GM21717 (cell line): ENCODE measurements at regions not wholly inside any gene's neighbourhood (a gene's known extent, or its start where the extent isn't known, plus 50 kb on each side); places are given as distances from the start of the nearest gene placed in this dataset.
A peak's percentile ranks its signal among the peaks of the same experiment; 100 is the strongest.

Source experiments
- ATAC-seq: cut with Tn5 transposase; IDR thresholded peaks from one replicate; pipeline ENCODE4 v1.9.1; 2021; ENCODE audit warnings: mild to moderate bottlenecking, moderate library complexity; ENCODE audit not compliant: unreplicated experiment

GRCh38 chr10:108411206-108411605 is 1246.7 kb upstream of the SORCS1 start:
- ATAC-seq: no peak

GRCh38 chr10:108410236-108410635 is 1245.7 kb upstream of the SORCS1 start:
- no peak for ATAC-seq

- ATAC-seq: no peak
Measured at GRCh38 chr10:108409306-108409705, 1244.8 kb upstream of the SORCS1 start.

GRCh38 chr10:108404155-108404554 is 1239.6 kb upstream of the SORCS1 start:
- no peak for ATAC-seq

GRCh38 chr10:108399465-108399864 is 1235.0 kb upstream of the SORCS1 start:
- no peak for ATAC-seq

DNA sequence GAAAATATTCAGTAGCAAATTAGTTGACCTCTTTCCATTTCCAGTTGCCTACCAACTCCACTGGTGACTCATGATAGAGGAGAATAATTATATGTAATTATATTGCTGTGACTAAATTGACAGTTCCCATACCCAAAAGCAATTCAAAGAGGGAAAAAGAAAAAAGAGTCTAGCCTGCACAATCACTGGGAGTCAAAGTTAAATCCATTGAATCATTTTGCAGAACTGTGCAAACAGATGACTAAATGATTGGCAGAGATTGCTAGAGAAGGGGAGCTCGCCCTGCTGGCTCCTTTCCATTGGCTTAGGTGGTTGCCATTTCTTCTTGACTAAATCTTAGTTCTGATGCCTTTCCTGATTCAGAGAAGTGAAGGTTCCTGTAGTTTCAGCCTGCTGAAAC is 1228.6 kb upstream of the SORCS1 start:
- no peak for ATAC-seq

- ATAC-seq: no peak
Measured at GRCh38 chr10:108392286-108392685, 1227.8 kb upstream of the SORCS1 start.

GRCh38 chr10:108388706-108389105 is 1224.2 kb upstream of the SORCS1 start:
- no peak for ATAC-seq

DNA sequence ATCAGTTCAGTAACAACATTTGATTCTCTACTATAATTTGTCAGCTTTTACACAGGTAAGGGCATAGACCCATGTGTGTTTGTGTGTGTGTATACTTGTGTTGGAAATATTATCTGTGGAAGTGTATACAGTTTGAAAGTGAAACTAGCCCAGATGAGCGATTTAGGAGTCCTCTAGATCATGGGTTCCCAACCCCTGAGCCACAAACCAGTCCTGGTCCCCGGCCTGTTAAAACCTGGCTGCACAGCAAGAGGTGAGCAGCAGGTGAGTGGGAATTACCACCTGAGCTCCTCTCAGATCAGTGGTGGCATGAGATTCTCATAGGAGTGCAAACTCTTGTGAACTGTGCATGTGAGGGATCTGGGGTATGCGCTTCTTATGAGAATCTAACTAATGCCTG is 1221.5 kb upstream of the SORCS1 start:
- no peak for ATAC-seq

DNA sequence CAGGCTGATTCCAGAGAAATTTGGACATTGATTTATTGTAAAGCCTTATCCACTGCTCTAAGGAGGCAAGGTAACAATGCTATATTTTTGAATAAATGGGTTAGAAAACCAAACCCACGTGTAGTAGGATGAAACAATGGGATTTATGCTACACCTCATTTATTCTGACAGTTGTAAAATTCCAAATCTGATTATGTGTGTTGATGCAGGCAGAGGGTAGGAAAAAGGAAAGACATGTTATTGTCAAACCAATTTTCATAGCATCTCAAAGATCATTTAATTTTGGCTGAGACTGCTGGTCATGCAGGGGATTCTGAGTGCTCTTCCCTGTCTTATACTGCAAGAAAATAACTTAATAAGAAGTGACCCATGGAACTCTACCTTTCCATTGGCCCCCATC is 1219.9 kb upstream of the SORCS1 start:
- no peak for ATAC-seq

GRCh38 chr10:108378779-108379178 is 1214.3 kb upstream of the SORCS1 start:
- ATAC-seq: no peak

DNA sequence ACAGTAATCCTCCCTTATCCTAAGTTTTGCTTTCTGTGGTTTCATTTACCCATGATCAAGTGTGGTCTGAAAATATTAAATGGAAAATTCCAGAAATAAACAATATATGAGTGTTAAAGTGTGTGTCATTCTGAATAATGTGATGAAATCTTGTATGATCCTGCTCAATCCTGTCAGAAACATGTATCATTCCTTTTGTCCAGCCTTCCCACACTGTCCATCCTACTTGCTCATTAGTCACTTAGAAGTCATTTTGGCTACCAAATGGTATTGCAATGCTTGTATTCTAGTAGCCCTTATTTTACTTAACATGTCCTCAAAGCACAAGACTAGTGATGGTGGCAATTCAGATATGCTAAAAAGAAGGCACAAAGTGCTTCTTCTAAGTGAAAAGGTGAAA is 1211.2 kb upstream of the SORCS1 start:
- no peak for ATAC-seq

DNA sequence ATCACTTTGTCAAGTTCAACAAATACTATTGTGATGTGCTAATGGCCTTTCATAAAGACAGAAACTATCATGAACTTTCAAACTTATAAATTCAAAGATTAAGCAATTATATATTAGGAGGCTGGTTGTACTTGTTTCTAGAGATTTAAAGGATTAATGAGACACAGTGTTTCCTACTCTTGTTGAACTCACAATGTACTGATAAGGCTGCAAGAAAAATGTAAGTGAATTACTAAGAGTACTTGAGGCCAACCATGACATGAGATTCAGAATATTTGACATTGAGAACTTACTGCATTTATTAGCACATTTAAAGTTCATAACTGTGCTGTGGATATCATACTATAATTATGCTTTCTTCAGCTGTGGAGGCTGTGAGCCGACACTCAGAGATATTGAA is 1210.5 kb upstream of the SORCS1 start:
- ATAC-seq: no peak

GRCh38 chr10:108365541-108365940 is 1201.0 kb upstream of the SORCS1 start:
- no peak for ATAC-seq

GRCh38 chr10:108363576-108363975 is 1199.1 kb upstream of the SORCS1 start:
- no peak for ATAC-seq

DNA sequence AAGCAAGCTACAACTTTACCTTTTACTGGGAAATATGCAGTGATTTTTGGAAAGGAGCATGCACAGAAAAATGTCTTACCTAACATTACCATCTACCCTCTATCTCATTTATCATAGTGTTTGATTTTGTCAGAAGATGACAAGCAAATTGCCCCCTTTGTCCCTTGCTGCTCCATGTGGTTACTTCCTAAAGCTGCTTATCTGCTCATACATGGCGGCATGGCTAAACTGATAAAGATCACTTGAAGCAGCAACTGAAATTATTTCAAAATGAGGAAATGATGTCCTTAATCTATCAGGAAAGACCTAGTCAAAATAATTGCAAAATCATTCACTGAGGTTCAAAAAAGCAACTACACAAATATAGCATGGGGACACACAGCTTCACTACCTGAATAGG is 1198.5 kb upstream of the SORCS1 start:
- no peak for ATAC-seq

DNA sequence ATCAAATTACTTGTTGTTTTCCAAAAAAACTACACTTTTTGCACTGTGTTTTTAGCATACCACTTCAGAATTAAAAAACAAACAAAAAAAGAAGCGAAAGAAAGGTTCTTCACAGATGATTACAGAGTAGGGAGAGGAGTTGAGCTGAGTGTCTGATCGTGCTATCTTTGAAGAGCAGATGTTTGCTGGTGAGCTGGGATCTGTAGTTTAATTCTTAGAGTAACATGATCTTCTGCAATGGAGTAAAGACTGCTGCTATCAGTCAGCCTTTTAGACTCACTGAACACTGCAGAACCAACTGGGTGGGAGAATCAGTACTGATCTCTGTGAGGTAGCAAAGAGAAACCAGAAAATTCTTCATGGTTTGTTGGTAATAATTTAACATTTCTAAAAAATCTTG is 1197.8 kb upstream of the SORCS1 start:
- ATAC-seq: no peak

GRCh38 chr10:108360187-108360586 is 1195.7 kb upstream of the SORCS1 start:
- ATAC-seq: no peak

GRCh38 chr10:108358912-108359311 is 1194.4 kb upstream of the SORCS1 start:
- peak; percentile 82 for ATAC-seq

DNA sequence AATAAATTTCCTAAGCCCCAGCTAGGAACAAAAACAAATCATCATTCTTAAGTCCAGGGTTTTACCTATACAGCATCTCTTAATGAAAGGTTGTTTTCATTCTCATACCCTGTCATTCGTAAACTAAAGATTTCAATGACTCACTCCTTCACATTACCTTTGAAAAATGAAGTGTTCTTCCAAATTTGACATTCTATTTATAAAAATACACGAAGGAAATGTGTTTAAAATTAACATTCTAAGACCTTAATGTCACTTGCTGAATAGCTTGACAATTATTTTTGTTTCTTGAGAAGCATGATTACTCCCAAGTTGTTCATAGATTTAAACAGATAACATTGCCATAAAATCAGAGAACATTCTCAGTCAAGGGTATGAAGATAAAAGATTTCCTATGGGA is 1188.3 kb upstream of the SORCS1 start:
- no peak for ATAC-seq

DNA sequence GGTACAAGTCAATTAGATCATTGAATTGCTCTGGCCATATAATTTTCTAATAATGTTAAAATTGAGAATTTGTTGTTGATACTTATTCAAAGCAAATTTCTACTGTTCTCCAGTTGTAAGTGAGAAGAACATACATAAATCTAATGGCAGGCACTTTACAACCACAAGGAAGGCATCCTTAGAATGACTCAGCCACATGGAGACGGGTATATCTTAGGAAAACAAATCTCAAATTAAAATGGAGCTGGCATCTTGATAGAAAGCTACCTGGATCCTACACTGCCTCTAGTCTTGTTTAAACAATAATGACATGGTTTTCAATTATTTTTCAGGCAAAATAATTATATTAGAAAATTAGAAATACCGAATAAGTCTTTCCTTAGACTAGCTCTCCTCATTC is 1183.7 kb upstream of the SORCS1 start:
- no peak for ATAC-seq

GRCh38 chr10:108346066-108346465 is 1181.6 kb upstream of the SORCS1 start:
- ATAC-seq: no peak

DNA sequence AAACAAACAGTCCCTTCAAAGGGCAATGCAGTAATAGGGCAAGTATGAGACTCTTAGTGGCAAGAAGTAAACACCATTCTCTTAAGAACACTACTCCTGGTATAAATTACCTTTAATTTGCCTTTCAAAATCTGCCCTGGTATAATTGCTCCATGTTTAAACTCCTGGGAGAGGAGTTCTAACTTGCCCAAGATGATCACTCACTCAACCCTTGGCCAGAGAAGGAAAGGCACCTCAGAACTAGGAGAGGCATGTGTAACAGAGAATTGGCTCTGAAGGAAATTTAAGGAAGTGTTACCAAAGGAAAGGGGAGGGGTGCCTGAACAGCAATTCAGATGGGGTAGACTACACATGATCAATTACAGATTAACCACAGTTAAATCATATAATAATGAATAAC is 1173.6 kb upstream of the SORCS1 start:
- ATAC-seq: no peak

DNA sequence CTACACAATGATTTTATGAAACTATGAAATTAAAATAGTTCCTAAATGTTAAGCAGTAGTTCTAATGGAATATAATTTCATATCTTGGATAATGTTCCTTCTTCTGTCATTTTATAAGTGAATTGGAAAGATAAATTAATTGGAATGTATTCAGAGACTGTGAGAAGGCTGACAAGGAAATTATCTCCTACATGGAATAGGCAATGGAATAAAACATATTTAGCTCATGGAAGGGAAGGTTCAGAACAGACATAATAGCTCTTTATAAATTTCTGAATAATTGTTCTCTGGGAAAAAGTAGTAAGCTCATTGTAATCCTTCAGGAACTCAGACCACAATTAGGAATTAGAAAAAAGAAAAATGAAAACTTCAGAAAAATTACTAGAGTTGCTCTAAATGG is 1172.3 kb upstream of the SORCS1 start:
- ATAC-seq: no peak
